IMR-90 (cell line): ENCODE measurements at regions not wholly inside any gene's neighbourhood (a gene's known extent, or its start where the extent isn't known, plus 50 kb on each side); places are given as distances from the start of the nearest gene placed in this dataset.

Experiments
- BHLHE40 ChIP-seq: fragments of 150-350 bp; IDR thresholded peaks from 2 replicates; pipeline ENCODE4 v1.6.1; 2016; ENCODE audit warnings: mild to moderate bottlenecking, low read depth, low read length
- CEBPB ChIP-seq: IDR thresholded peaks from 2 replicates; pipeline ENCODE4 v1.6.1; 2012; ENCODE audit warnings: low read depth, low read length, improper control_type of control experiment
- FOS ChIP-seq: fragments of 150-350 bp; IDR thresholded peaks from 2 replicates; pipeline ENCODE4 v1.6.1; 2016; ENCODE audit warnings: low read depth, low read length
- NFE2L2 ChIP-seq: fragments of 150-350 bp; IDR thresholded peaks from 2 replicates; pipeline ENCODE4 v1.6.1; 2016; ENCODE audit warnings: low read depth, mild to moderate bottlenecking, low read length
- POLR2A ChIP-seq: IDR thresholded peaks from 2 replicates; pipeline ENCODE4 v1.6.1; 2012; ENCODE audit warnings: mild to moderate bottlenecking, low read depth, low read length
- RAD21 ChIP-seq: IDR thresholded peaks from 2 replicates; pipeline ENCODE4 v1.6.1; 2012; ENCODE audit warnings: low read length, improper control_type of control experiment
- TF ChIP-seq, protein P1 (sequence below): conservative IDR thresholded peaks from 2 replicates; pipeline ENCODE4 v1.5.1; 2012; ENCODE audit warnings: mild to moderate bottlenecking, low read depth, low read length, improper control_type of control experiment

DNA sequence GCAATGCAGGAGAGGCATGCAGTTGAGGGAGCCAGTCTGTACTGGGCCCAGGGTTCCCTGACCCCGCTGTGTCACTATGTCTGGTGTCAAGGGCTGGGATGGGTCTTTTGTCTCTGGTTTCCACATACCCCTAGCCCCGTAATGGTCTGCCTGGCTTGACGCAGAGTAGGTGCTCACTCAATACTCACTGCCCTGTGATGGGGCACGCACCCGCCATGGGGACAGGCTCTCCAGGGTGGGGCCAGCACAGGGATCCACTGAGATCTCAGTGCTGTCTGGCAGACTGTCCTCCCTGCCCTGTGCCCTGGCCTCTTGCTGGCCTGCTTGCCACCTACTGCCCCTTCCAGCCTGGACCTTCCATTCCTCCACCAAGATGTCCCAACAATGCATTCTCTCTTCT, 101.7 kb upstream of the CD82 start:
- TF ChIP-seq CEBPB (no peak), POLR2A (no peak), NFE2L2 (no peak), BHLHE40 (no peak), RAD21 (no peak), FOS (no peak)
- TF ChIP-seq, protein P1, sequence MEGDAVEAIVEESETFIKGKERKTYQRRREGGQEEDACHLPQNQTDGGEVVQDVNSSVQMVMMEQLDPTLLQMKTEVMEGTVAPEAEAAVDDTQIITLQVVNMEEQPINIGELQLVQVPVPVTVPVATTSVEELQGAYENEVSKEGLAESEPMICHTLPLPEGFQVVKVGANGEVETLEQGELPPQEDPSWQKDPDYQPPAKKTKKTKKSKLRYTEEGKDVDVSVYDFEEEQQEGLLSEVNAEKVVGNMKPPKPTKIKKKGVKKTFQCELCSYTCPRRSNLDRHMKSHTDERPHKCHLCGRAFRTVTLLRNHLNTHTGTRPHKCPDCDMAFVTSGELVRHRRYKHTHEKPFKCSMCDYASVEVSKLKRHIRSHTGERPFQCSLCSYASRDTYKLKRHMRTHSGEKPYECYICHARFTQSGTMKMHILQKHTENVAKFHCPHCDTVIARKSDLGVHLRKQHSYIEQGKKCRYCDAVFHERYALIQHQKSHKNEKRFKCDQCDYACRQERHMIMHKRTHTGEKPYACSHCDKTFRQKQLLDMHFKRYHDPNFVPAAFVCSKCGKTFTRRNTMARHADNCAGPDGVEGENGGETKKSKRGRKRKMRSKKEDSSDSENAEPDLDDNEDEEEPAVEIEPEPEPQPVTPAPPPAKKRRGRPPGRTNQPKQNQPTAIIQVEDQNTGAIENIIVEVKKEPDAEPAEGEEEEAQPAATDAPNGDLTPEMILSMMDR: no peak
